ENCODE measurements at regions not wholly inside any gene's neighbourhood (a gene's known extent, or its start where the extent isn't known, plus 50 kb on each side); places are given as distances from the start of the nearest gene placed in this dataset.
A peak's percentile ranks its signal among the peaks of the same experiment; 100 is the strongest.
"Not testable (repeated sequence)": the region's sequence is repeated elsewhere in the genome, so short reads cannot be mapped to it uniquely, and the experiment has no call there.

GRCh38 chr10:59000162-59000825 is 176.1 kb upstream of the PHYHIPL start:
- DNase-seq = peak; percentile 38

GRCh38 chr10:59002011-59002410 is 174.4 kb upstream of the PHYHIPL start:
- no peak for DNase-seq

GRCh38 chr10:59003203-59003602 is 173.2 kb upstream of the PHYHIPL start:
- no peak for DNase-seq

- DNase-seq = no peak
Measured at GRCh38 chr10:59004392-59004791, 172.1 kb upstream of the PHYHIPL start.

- DNase-seq = no peak
Measured at GRCh38 chr10:59006511-59007306, 169.7 kb upstream of the PHYHIPL start.

GRCh38 chr10:59007307-59008025 is 169.0 kb upstream of the PHYHIPL start:
- DNase-seq = no peak

- DNase-seq = no peak
Measured at GRCh38 chr10:59008452-59008851, 168.0 kb upstream of the PHYHIPL start.

GRCh38 chr10:59011972-59012632 is 164.3 kb upstream of the PHYHIPL start:
- no peak for DNase-seq

- DNase-seq = no peak
Measured at GRCh38 chr10:59012839-59013238, 163.6 kb upstream of the PHYHIPL start.

GRCh38 chr10:59016043-59016442 is 160.4 kb upstream of the PHYHIPL start:
- DNase-seq = no peak

- no peak for DNase-seq
Measured at GRCh38 chr10:59018977-59019376, 157.5 kb upstream of the PHYHIPL start.

GRCh38 chr10:59019603-59020002 is 156.8 kb upstream of the PHYHIPL start:
- DNase-seq = no peak

- DNase-seq = no peak
Measured at GRCh38 chr10:59020502-59020901, 155.9 kb upstream of the PHYHIPL start.

- no peak for DNase-seq
Measured at GRCh38 chr10:59025981-59026765, 150.3 kb upstream of the PHYHIPL start.

GRCh38 chr10:59027975-59028655 is 148.3 kb upstream of the PHYHIPL start:
- no peak for DNase-seq

- DNase-seq = no peak
Measured at GRCh38 chr10:59033622-59034021, 142.8 kb upstream of the PHYHIPL start.

- no peak for DNase-seq
Measured at GRCh38 chr10:59036311-59037017, 140.0 kb upstream of the PHYHIPL start.

- DNase-seq = no peak
Measured at GRCh38 chr10:59037018-59037389, 139.4 kb upstream of the PHYHIPL start.

GRCh38 chr10:59037506-59037905 is 138.9 kb upstream of the PHYHIPL start:
- no peak for DNase-seq

- DNase-seq = not testable (repeated sequence)
Measured at GRCh38 chr10:59043358-59043757, 133.1 kb upstream of the PHYHIPL start.

GRCh38 chr10:59047180-59047579 is 129.3 kb upstream of the PHYHIPL start:
- DNase-seq = no peak
